Testis (tissue), 2 donors: ENCODE measurements at regions not wholly inside any gene's neighbourhood (a gene's known extent, or its start where the extent isn't known, plus 50 kb on each side); places are given as distances from the start of the nearest gene placed in this dataset.

Experiments used
- DNase-seq: peaks from one replicate; pipeline ENCODE4 v3.0.0-alpha.2; 2019
- H3K27ac ChIP-seq, 2 donors: fragments of 200-600 bp; sonication (generic); one replicate each; pipeline ENCODE4 v1.5.1; 2019
- H3K27me3 ChIP-seq: fragments of 200-600 bp; sonication (generic); one replicate; pipeline ENCODE4 v1.5.1; 2019
- H3K36me3 ChIP-seq: fragments of 200-600 bp; sonication (generic); one replicate; pipeline ENCODE4 v1.5.1; 2017; ENCODE audit warnings: low read depth; ENCODE audit errors: missing control alignments
- H3K4me1 ChIP-seq: fragments of 200-600 bp; sonication (generic); one replicate; pipeline ENCODE4 v1.5.1; 2019
- H3K4me3 ChIP-seq, 2 donors: fragments of 200-600 bp; sonication (generic); one replicate each; pipeline ENCODE4 v1.5.1; 2017 to 2019
- H3K9me3 ChIP-seq: fragments of 200-600 bp; sonication (generic); one replicate; pipeline ENCODE4 v1.5.1; 2017
- POLR2A ChIP-seq: fragments of 450-650 bp; IDR thresholded peaks from one replicate; pipeline ENCODE4 v1.6.1; 2017; ENCODE audit warnings: antibody characterized with exemption, mild to moderate bottlenecking, moderate library complexity
- WGBS, 2 donors: methylation state at CpG; one replicate each; pipeline ENCODE4 v1.1.5; 2018; 5-methylcytosine and 5-hydroxymethylcytosine counted together
- intact Hi-C: fragments of 100-400 bp; cut with DNase I; formaldehyde crosslinking; loops from one replicate; pipeline ENCODE4 v1.15.1; 2023; ENCODE audit warnings: low total_unique reads
- TF ChIP-seq, protein P1 (sequence below), 3 experiments: fragments of 450-650 bp in 2 of 3; fragments of 200-600 bp in 1 of 3; sonication (generic) in 1 of 3; IDR thresholded peaks; one replicate each; pipeline ENCODE4 v1.5.1; 2016 to 2019; ENCODE audit warnings: antibody characterized with exemption in 3 of 3, mild to moderate bottlenecking in 2 of 3, moderate library complexity in 1 of 3

DNA sequence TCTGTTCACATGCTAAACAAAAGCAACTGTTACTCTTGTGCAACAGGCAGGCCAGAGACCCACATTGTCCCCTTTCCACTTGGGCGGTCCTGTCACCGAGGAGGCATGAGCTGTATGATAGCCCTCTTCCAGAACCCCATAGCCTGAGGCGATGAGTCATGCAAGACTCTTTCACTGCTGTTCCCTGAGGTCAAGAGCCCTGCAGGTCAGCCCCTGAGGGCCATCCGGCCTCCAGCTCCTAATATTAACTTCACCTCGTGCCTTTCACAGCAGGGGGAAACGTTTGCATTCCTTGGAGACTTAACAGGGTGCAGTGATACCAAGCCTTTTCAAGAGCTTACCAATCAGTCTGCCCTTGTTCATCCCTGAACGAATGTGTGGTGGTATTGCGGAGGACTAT, 253.3 kb upstream of the ECI2 start:
- Histone ChIP-seq H3K27me3 (no peaks in the 10 kb centered on the region), H3K4me1 (no peaks in the 10 kb centered on the region), H3K9me3 (no peaks in the 10 kb centered on the region), H3K27ac (no peak overlapping the region), H3K4me3 (no peak overlapping the region), H3K36me3 (no peaks in the 10 kb centered on the region)
- WGBS, 2 donors: 71 to 76% methylated on average over 7 to 8 of the region's 8 CpGs
- no peak for DNase-seq
- TF ChIP-seq POLR2A: no peak
- TF ChIP-seq, protein P1, sequence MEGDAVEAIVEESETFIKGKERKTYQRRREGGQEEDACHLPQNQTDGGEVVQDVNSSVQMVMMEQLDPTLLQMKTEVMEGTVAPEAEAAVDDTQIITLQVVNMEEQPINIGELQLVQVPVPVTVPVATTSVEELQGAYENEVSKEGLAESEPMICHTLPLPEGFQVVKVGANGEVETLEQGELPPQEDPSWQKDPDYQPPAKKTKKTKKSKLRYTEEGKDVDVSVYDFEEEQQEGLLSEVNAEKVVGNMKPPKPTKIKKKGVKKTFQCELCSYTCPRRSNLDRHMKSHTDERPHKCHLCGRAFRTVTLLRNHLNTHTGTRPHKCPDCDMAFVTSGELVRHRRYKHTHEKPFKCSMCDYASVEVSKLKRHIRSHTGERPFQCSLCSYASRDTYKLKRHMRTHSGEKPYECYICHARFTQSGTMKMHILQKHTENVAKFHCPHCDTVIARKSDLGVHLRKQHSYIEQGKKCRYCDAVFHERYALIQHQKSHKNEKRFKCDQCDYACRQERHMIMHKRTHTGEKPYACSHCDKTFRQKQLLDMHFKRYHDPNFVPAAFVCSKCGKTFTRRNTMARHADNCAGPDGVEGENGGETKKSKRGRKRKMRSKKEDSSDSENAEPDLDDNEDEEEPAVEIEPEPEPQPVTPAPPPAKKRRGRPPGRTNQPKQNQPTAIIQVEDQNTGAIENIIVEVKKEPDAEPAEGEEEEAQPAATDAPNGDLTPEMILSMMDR (IDR thresholded peaks at IDR 0.05): no peak
- intact Hi-C loops: no loop called here

DNA sequence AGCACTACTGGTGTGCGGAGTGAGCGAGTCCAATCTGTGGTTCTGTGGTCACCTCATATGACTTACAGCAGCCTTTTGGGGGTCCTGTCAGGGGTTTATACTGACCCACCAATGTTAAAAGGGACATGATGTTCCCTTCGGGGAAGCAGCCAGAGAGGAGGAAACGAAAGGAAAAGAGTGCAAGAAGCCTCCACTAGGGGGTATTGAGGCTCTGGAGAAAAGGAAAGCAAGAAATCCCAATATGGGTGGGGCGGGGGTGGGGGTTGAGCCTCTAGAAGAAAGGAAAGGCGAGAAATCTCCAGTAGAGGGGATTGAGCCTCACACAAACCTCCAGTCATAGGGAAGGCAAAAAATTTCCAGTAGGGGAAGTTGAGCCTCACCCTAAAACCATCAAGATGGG, 249.3 kb upstream of the ECI2 start:
- intact Hi-C loops: no loop called here
- no peaks in the 10 kb centered on the region for H3K27me3 ChIP-seq
- no peak overlapping the region for H3K27ac ChIP-seq
- H3K4me1 ChIP-seq: no peaks in the 10 kb centered on the region
- no peaks in the 10 kb centered on the region for H3K9me3 ChIP-seq
- H3K36me3 ChIP-seq: no peaks in the 10 kb centered on the region
- 93% methylated on average over 6 of the region's 6 CpGs for WGBS, 2 donors
- DNase-seq: no peak
- no peak overlapping the region for H3K4me3 ChIP-seq
- TF ChIP-seq, protein P1 (IDR thresholded peaks at IDR 0.05): peak in 1 of 3 experiments; percentile 7
- no peak for TF ChIP-seq POLR2A

DNA sequence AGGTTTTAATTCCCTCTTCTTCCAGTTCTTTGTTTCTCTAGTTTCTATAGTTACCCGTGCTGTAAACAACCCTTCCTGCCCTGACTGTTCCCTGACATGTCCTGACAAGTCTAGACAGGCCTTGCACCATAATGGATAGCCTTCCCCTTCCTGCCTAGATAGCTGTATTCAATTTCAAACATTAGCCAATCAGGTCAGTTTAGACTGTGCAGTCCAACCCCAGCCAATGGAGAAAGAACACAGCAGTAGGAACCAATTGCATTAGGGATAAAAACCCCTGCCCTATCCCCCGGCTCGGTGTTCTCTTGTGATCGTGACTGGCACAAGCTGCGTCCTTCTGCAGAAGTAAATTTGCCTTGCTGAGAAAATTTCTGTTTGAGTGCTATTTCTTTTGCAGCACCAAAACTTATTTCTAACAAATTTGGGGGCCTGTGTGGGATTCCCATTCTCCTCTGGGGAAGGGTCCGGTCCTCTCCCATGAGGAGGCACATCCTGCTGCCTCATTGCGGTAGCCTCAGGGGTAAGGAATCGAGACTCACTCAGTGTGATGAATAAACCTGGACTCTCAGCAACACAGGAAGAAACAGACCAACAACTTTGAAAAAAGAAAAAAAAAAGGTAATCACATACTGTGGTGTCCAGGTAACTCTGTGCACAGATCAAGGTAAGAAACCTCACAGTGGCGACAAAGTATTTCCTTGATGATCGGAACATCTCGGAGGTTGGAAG, 248.7 kb upstream of the ECI2 start:
- no peaks in the 10 kb centered on the region for H3K27me3 ChIP-seq
- no peaks in the 10 kb centered on the region for H3K4me1 ChIP-seq
- DNase-seq: no peak
- WGBS, 2 donors: 85 to 90% methylated on average over 11 of the region's 11 CpGs
- H3K27ac ChIP-seq: no peak overlapping the region
- H3K4me3 ChIP-seq: no peak overlapping the region
- TF ChIP-seq POLR2A: no peak
- TF ChIP-seq, protein P1 (IDR thresholded peaks at IDR 0.05): no peak
- no peaks in the 10 kb centered on the region for H3K9me3 ChIP-seq
- intact Hi-C loops: no loop called here
- no peaks in the 10 kb centered on the region for H3K36me3 ChIP-seq

DNA sequence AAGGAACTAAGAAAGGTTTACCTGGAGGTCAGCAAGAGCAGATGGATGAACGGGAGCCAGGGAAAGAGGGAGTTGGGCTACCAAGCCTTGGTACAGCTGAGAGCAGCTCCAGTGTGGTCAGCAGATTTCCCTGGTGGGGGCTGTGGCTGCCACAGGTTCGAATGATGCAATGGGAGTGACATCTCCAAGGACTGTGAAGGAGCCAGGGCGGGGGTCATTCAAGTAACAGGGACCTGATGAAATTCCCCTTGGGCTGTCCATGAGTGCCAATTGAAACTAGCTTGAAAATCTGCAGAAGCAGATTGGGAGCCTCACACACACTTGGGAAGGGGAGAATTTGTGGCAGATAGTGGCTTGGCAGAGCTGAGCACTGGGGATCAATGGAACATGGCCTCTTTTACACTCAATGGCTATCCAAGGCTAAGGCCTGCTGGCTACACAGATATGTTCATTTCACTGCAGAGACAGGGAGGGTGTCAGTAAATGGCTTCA, 247.0 kb upstream of the ECI2 start:
- H3K27me3 ChIP-seq: no peaks in the 10 kb centered on the region
- no peak overlapping the region for H3K4me3 ChIP-seq
- WGBS, 2 donors: 69 to 89% methylated on average over 2 to 3 of the region's 3 CpGs
- no peak for TF ChIP-seq POLR2A
- TF ChIP-seq, protein P1 (IDR thresholded peaks at IDR 0.05): no peak
- intact Hi-C loops: no loop called here
- no peak for DNase-seq
- H3K27ac ChIP-seq: no peak overlapping the region
- no peaks in the 10 kb centered on the region for H3K36me3 ChIP-seq
- no peaks in the 10 kb centered on the region for H3K4me1 ChIP-seq
- no peaks in the 10 kb centered on the region for H3K9me3 ChIP-seq

DNA sequence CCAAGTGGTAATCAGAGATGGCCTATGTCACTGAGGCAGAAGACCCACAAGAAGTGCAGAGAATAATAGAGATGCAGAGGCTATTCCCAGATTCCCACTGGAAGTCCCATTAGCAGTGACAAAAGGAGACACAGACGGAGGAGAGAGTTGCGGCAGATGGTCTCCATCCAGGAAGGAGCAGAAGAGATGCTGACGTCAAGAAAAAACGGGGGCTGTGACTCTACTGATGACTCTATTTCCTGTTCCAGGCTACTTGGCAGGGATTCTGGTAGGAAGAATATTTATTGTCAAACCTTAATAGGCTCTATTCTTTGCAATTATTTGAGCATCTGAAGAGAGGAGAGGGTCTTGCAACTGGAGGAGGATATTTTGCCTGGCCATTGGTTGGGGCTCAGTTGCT, 246.0 kb upstream of the ECI2 start:
- intact Hi-C loops: no loop called here
- TF ChIP-seq, protein P1 (IDR thresholded peaks at IDR 0.05): no peak
- TF ChIP-seq POLR2A: no peak
- no peaks in the 10 kb centered on the region for H3K27me3 ChIP-seq
- H3K4me3 ChIP-seq: no peak overlapping the region
- H3K36me3 ChIP-seq: no peaks in the 10 kb centered on the region
- no peak overlapping the region for H3K27ac ChIP-seq
- H3K4me1 ChIP-seq: no peaks in the 10 kb centered on the region
- WGBS, 2 donors: 37 to 50% methylated on average over 4 of the region's 4 CpGs
- no peak for DNase-seq
- H3K9me3 ChIP-seq: no peaks in the 10 kb centered on the region
